ENCODE measurements at regions not wholly inside any gene's neighbourhood (a gene's known extent, or its start where the extent isn't known, plus 50 kb on each side); places are given as distances from the start of the nearest gene placed in this dataset.

GRCh38 chr2:226155093-226155875 is 644.3 kb downstream of the IRS1 start:
- H3K27ac ChIP-seq, result no peak overlapping the region
- no peaks in the 10 kb centered on the region for H3K36me3 ChIP-seq
- peaks cover 27% of the 10 kb centered on the region for H3K4me1 ChIP-seq (replicated peaks)
- no peaks in the 10 kb centered on the region for H3K27me3 ChIP-seq (replicated peaks)
- DNase-seq (ENCODE audit: low read depth in 1 of 2, low spot score in 2 of 2), result no peak
- no peak overlapping the region for H3K4me3 ChIP-seq
- no peaks in the 10 kb centered on the region for H3K9me3 ChIP-seq (replicated peaks)

GRCh38 chr2:226154610-226155009 is 645.0 kb downstream of the IRS1 start:
- no peak for DNase-seq (ENCODE audit: low read depth in 1 of 2, low spot score in 2 of 2)
- no peak overlapping the region for H3K4me3 ChIP-seq

GRCh38 chr2:226153553-226153952 is 646.1 kb downstream of the IRS1 start:
- H3K27me3 ChIP-seq (replicated peaks), result no peaks in the 10 kb centered on the region
- no peak overlapping the region for H3K4me3 ChIP-seq
- H3K36me3 ChIP-seq, result no peaks in the 10 kb centered on the region
- H3K9me3 ChIP-seq (replicated peaks), result no peaks in the 10 kb centered on the region
- H3K4me1 ChIP-seq (replicated peaks), result peaks cover 13% of the 10 kb centered on the region
- DNase-seq (ENCODE audit: low read depth in 1 of 2, low spot score in 2 of 2), result no peak
- no peak overlapping the region for H3K27ac ChIP-seq

More at GRCh38 chr2:226154610-226155009, 645.0 kb downstream of the IRS1 start:
- Histone ChIP-seq H3K27ac (no peak overlapping the region), H3K4me1 (replicated peaks) (peaks cover 21% of the 10 kb centered on the region), H3K36me3 (no peaks in the 10 kb centered on the region), H3K27me3 (replicated peaks) (no peaks in the 10 kb centered on the region), H3K9me3 (replicated peaks) (no peaks in the 10 kb centered on the region)

GRCh38 chr2:226151157-226151556 is 648.5 kb downstream of the IRS1 start:
- Histone ChIP-seq H3K27ac (no peak overlapping the region), H3K4me1 (replicated peaks) (peaks cover 13% of the 10 kb centered on the region), H3K36me3 (no peaks in the 10 kb centered on the region), H3K4me3 (no peak overlapping the region), H3K9me3 (replicated peaks) (no peaks in the 10 kb centered on the region), H3K27me3 (replicated peaks) (no peaks in the 10 kb centered on the region)
- DNase-seq (ENCODE audit: low read depth in 1 of 2, low spot score in 2 of 2), result no peak

GRCh38 chr2:226143091-226143490 is 656.5 kb downstream of the IRS1 start:
- no peaks in the 10 kb centered on the region for H3K9me3 ChIP-seq (replicated peaks)
- no peaks in the 10 kb centered on the region for H3K36me3 ChIP-seq
- no peak overlapping the region for H3K4me3 ChIP-seq
- no peaks in the 10 kb centered on the region for H3K4me1 ChIP-seq (replicated peaks)
- no peaks in the 10 kb centered on the region for H3K27me3 ChIP-seq (replicated peaks)
- DNase-seq (ENCODE audit: low read depth in 1 of 2, low spot score in 2 of 2), result no peak
- H3K27ac ChIP-seq, result no peak overlapping the region

- no peak for DNase-seq (ENCODE audit: low read depth in 1 of 2, low spot score in 2 of 2)
Measured at GRCh38 chr2:226142463-226142862, 657.2 kb downstream of the IRS1 start.

GRCh38 chr2:226140594-226140993 is 659.0 kb downstream of the IRS1 start:
- H3K36me3 ChIP-seq, result no peaks in the 10 kb centered on the region
- H3K4me3 ChIP-seq, result no peak overlapping the region
- no peak overlapping the region for H3K27ac ChIP-seq
- no peaks in the 10 kb centered on the region for H3K9me3 ChIP-seq (replicated peaks)
- H3K27me3 ChIP-seq (replicated peaks), result no peaks in the 10 kb centered on the region
- peaks cover 8% of the 10 kb centered on the region; the same call in 1 of the 2 replicates for H3K4me1 ChIP-seq (replicated peaks)
- DNase-seq (ENCODE audit: low read depth in 1 of 2, low spot score in 2 of 2), result no peak

More at GRCh38 chr2:226142463-226142862, 657.2 kb downstream of the IRS1 start:
- H3K4me3 ChIP-seq, result no peak overlapping the region
- H3K4me1 ChIP-seq (replicated peaks), result peaks cover 2% of the 10 kb centered on the region; the same call in 1 of the 2 replicates
- H3K27me3 ChIP-seq (replicated peaks), result no peaks in the 10 kb centered on the region
- no peaks in the 10 kb centered on the region for H3K36me3 ChIP-seq
- H3K9me3 ChIP-seq (replicated peaks), result no peaks in the 10 kb centered on the region
- H3K27ac ChIP-seq, result no peak overlapping the region

- Histone ChIP-seq H3K4me3 (no peak overlapping the region), H3K27ac (no peak overlapping the region), H3K36me3 (no peaks in the 10 kb centered on the region), H3K4me1 (replicated peaks) (peaks cover 8% of the 10 kb centered on the region; the same call in 1 of the 2 replicates), H3K27me3 (replicated peaks) (no peaks in the 10 kb centered on the region), H3K9me3 (replicated peaks) (no peaks in the 10 kb centered on the region)
- no peak for DNase-seq (ENCODE audit: low read depth in 1 of 2, low spot score in 2 of 2)
Measured at GRCh38 chr2:226139759-226140158, 659.9 kb downstream of the IRS1 start.

- Histone ChIP-seq H3K27ac (no peak overlapping the region), H3K4me3 (no peak overlapping the region), H3K36me3 (no peaks in the 10 kb centered on the region), H3K4me1 (replicated peaks) (peaks cover 8% of the 10 kb centered on the region; the same call in 1 of the 2 replicates), H3K27me3 (replicated peaks) (no peaks in the 10 kb centered on the region), H3K9me3 (replicated peaks) (no peaks in the 10 kb centered on the region)
- no peak for DNase-seq (ENCODE audit: low read depth in 1 of 2, low spot score in 2 of 2)
Measured at GRCh38 chr2:226137201-226137811, 662.3 kb downstream of the IRS1 start.

- no peak overlapping the region for H3K27ac ChIP-seq
- DNase-seq (ENCODE audit: low read depth in 1 of 2, low spot score in 2 of 2), result no peak
- H3K9me3 ChIP-seq (replicated peaks), result no peaks in the 10 kb centered on the region
- no peaks in the 10 kb centered on the region for H3K27me3 ChIP-seq (replicated peaks)
- H3K4me3 ChIP-seq, result no peak overlapping the region
- H3K4me1 ChIP-seq (replicated peaks), result peaks cover 8% of the 10 kb centered on the region; the same call in 1 of the 2 replicates
- no peaks in the 10 kb centered on the region for H3K36me3 ChIP-seq
Measured at GRCh38 chr2:226136739-226137138, 662.9 kb downstream of the IRS1 start.

GRCh38 chr2:226135861-226136548 is 663.6 kb downstream of the IRS1 start:
- Histone ChIP-seq H3K4me3 (no peak overlapping the region), H3K27ac (no peak overlapping the region), H3K4me1 (replicated peaks) (peaks cover 8% of the 10 kb centered on the region; the same call in 1 of the 2 replicates), H3K36me3 (no peaks in the 10 kb centered on the region), H3K9me3 (replicated peaks) (no peaks in the 10 kb centered on the region), H3K27me3 (replicated peaks) (no peaks in the 10 kb centered on the region)
- no peak for DNase-seq (ENCODE audit: low read depth in 1 of 2, low spot score in 2 of 2)

- Histone ChIP-seq H3K9me3 (replicated peaks) (no peaks in the 10 kb centered on the region), H3K4me3 (no peak overlapping the region), H3K36me3 (no peaks in the 10 kb centered on the region), H3K27me3 (replicated peaks) (no peaks in the 10 kb centered on the region), H3K27ac (no peak overlapping the region), H3K4me1 (replicated peaks) (peaks cover 8% of the 10 kb centered on the region; the same call in 1 of the 2 replicates)
- no peak for DNase-seq (ENCODE audit: low read depth in 1 of 2, low spot score in 2 of 2)
Measured at GRCh38 chr2:226132323-226133215, 667.1 kb downstream of the IRS1 start.

- Histone ChIP-seq H3K27ac (no peak overlapping the region), H3K4me3 (no peak overlapping the region), H3K36me3 (no peaks in the 10 kb centered on the region), H3K4me1 (replicated peaks) (no peaks in the 10 kb centered on the region), H3K27me3 (replicated peaks) (no peaks in the 10 kb centered on the region), H3K9me3 (replicated peaks) (no peaks in the 10 kb centered on the region)
- no peak for DNase-seq (ENCODE audit: low read depth in 1 of 2, low spot score in 2 of 2)
Measured at GRCh38 chr2:226131299-226131784, 668.3 kb downstream of the IRS1 start.

Data from SJSA1 (cell line).